ENCODE measurements at regions not wholly inside any gene's neighbourhood (a gene's known extent, or its start where the extent isn't known, plus 50 kb on each side); places are given as distances from the start of the nearest gene placed in this dataset.

DNA sequence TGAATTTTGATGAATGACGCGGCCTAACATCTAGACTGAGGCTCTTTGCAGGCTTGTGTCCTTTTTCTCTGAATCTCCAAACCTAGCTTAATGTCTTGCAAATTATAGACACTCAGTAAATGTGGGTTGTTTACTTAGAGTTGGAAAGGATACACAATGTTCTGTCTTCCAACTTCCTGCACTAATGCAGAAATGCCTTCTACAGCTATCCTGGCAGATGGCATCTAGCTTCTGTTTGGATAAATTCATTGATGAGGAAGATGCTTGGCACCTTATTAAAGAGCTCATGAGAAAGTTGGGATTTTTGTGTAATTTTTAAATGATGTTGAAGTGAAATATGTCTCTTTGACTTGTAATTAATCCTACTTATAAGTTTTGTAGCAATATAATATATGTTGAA is 1822.2 kb downstream of the MAT2B start:
- TF ChIP-seq CTCF (IDR thresholded peaks at IDR 0.05) = no peak
- H3K27ac ChIP-seq = no peak overlapping the region

GRCh38 chr5:165328846-165329245 is 1823.4 kb downstream of the MAT2B start:
- Histone ChIP-seq H3K27ac (no peak overlapping the region), H3K4me3 (no peak overlapping the region)
- DNase-seq (ENCODE audit: low spot score) = no peak
- no peak for TF ChIP-seq CTCF (IDR thresholded peaks at IDR 0.05)

More for the DNA sequence above, 1822.2 kb downstream of the MAT2B start:
- DNase-seq (ENCODE audit: low spot score) = no peak
- H3K4me3 ChIP-seq = no peak overlapping the region

- Histone ChIP-seq H3K27ac (no peak overlapping the region), H3K4me3 (no peak overlapping the region)
- no peak for DNase-seq (ENCODE audit: low spot score)
- no peak for TF ChIP-seq CTCF (IDR thresholded peaks at IDR 0.05)
Measured at GRCh38 chr5:165333623-165334022, 1828.2 kb downstream of the MAT2B start.

GRCh38 chr5:165334201-165334600 is 1828.8 kb downstream of the MAT2B start:
- Histone ChIP-seq H3K27ac (no peak overlapping the region), H3K4me3 (no peak overlapping the region)
- DNase-seq (ENCODE audit: low spot score) = no peak
- TF ChIP-seq CTCF (IDR thresholded peaks at IDR 0.05) = no peak

- no peak for TF ChIP-seq CTCF (IDR thresholded peaks at IDR 0.05)
- Histone ChIP-seq H3K27ac (no peak overlapping the region), H3K4me3 (no peak overlapping the region)
- DNase-seq (ENCODE audit: low spot score) = no peak
Measured at GRCh38 chr5:165349735-165350134, 1844.3 kb downstream of the MAT2B start.

DNA sequence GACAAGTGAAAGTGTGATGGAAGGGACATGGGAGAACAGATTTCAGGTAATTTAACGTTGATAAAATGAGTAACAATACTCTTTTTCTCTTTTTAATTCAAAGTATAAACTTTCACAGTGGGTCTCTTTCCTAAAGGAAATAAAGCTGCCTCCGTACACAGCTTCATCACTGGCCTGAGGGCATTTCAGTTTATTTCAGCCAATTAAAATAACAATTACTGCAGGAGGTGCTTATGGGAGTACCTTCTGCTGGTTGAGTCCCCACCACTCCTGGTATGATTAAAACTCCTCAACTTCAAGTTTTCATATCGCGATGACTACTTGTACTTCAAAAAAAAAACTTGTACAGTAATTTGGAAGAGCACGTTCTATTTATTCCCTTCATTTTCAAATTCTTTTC is 1845.9 kb downstream of the MAT2B start:
- no peak for TF ChIP-seq CTCF (IDR thresholded peaks at IDR 0.05)
- DNase-seq (ENCODE audit: low spot score) = no peak
- H3K27ac ChIP-seq = no peak overlapping the region
- H3K4me3 ChIP-seq = no peak overlapping the region

GRCh38 chr5:165360366-165360765 is 1854.9 kb downstream of the MAT2B start:
- no peak for DNase-seq (ENCODE audit: low spot score)
- H3K4me3 ChIP-seq = no peak overlapping the region
- no peak overlapping the region for H3K27ac ChIP-seq
- no peak for TF ChIP-seq CTCF (IDR thresholded peaks at IDR 0.05)
